ENCODE measurements at regions not wholly inside any gene's neighbourhood (a gene's known extent, or its start where the extent isn't known, plus 50 kb on each side); places are given as distances from the start of the nearest gene placed in this dataset.

DNA sequence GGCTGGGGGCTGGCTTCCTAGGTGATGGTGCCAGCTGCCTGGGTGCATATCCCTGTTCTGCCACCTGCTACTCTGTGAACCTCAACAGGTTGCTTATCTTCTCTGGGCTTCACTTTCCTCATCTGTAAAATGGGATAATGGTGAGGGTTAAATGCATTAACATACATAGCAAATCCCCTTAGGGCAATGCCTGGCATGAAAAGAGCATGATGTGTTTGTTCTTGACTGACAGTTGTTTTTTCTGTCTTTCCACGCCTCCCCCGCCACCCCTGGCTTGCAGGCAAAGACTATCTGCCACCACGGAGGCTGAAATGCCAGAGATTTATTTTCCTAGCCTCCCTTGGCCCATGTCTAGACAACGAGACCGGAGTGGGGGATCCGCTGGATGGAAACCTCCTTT, 280.5 kb downstream of the NSG2 start:
- H3K36me3 ChIP-seq (ENCODE audit: control insufficient read depth in 2 of 2, extremely low read depth in 1 of 2, insufficient read depth in 2 of 2, low read length in 2 of 2), result no peaks in the 10 kb centered on the region
- ChIA-PET POLR2A (no interaction called here), CTCF (no interaction called here)
- no peaks in the 10 kb centered on the region for H3K27me3 ChIP-seq (ENCODE audit: control insufficient read depth in 2 of 2, insufficient read depth in 2 of 2, low read length in 2 of 2)
- no peaks in the 10 kb centered on the region for H3K9me1 ChIP-seq (replicated peaks; ENCODE audit: control insufficient read depth, extremely low read depth, insufficient read depth, low read length)
- dilution Hi-C loops (cut with MboI; ENCODE audit: extremely low pct_ligation_motif_present, low sequenced_read_pairs) (no loop called here), intact Hi-C loops (cut with micrococcal nuclease) (no loop called here)
- BruUV-seq (replicated peaks), result no TSS peak
- H3K4me2 ChIP-seq (ENCODE audit: insufficient read depth, low read length), result no peak overlapping the region
- H2AFZ ChIP-seq (ENCODE audit: low read depth, low read length), result no peak overlapping the region
- no peaks in the 10 kb centered on the region for H3K4me1 ChIP-seq (ENCODE audit: control insufficient read depth, extremely low read depth, insufficient read depth, low read length)
- H3K27ac ChIP-seq (ENCODE audit: insufficient read depth, low read depth, low read length), result no peak overlapping the region
- TF ChIP-seq FOS (IDR thresholded peaks at IDR 0.05; ENCODE audit: borderline replicate concordance, insufficient read depth, low read length), result no peak
- TF ChIP-seq JUN (IDR thresholded peaks at IDR 0.05; ENCODE audit: borderline replicate concordance, insufficient read depth, insufficient read length, low read depth), result no peak
- TF ChIP-seq, protein P1, sequence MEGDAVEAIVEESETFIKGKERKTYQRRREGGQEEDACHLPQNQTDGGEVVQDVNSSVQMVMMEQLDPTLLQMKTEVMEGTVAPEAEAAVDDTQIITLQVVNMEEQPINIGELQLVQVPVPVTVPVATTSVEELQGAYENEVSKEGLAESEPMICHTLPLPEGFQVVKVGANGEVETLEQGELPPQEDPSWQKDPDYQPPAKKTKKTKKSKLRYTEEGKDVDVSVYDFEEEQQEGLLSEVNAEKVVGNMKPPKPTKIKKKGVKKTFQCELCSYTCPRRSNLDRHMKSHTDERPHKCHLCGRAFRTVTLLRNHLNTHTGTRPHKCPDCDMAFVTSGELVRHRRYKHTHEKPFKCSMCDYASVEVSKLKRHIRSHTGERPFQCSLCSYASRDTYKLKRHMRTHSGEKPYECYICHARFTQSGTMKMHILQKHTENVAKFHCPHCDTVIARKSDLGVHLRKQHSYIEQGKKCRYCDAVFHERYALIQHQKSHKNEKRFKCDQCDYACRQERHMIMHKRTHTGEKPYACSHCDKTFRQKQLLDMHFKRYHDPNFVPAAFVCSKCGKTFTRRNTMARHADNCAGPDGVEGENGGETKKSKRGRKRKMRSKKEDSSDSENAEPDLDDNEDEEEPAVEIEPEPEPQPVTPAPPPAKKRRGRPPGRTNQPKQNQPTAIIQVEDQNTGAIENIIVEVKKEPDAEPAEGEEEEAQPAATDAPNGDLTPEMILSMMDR (IDR thresholded peaks at IDR 0.05; ENCODE audit: extremely low read depth in 1 of 2, insufficient read depth in 1 of 2, low read depth in 1 of 2, low read length in 2 of 2), result no peak
- TF ChIP-seq, protein P2, sequence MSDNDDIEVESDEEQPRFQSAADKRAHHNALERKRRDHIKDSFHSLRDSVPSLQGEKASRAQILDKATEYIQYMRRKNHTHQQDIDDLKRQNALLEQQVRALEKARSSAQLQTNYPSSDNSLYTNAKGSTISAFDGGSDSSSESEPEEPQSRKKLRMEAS (IDR thresholded peaks at IDR 0.05; ENCODE audit: insufficient read depth, insufficient read length), result no peak
- no peak for TF ChIP-seq GATA2 (IDR thresholded peaks at IDR 0.05; ENCODE audit: insufficient read depth, insufficient read length, low read depth, low read length)
- TF ChIP-seq EZH2 (IDR thresholded peaks at IDR 0.05; ENCODE audit: borderline replicate concordance, low read depth, low read length, severe bottlenecking), result no peak
- no peak for TF ChIP-seq MYC (IDR thresholded peaks at IDR 0.05; ENCODE audit: low read depth, low read length)
- no peak for TF ChIP-seq POLR2A (IDR thresholded peaks at IDR 0.05; ENCODE audit: low read depth, low read length)
- TF ChIP-seq POLR2AphosphoS5 (IDR thresholded peaks at IDR 0.05; ENCODE audit: insufficient read depth, low read depth, low read length), result no peak
- no peak for DNase-seq (ENCODE audit: low read depth, low spot score)
- H3K9ac ChIP-seq (replicated peaks; ENCODE audit: extremely low read depth, insufficient read depth, low read length), result no peak overlapping the region
- no peaks in the 10 kb centered on the region for H3K9me3 ChIP-seq (replicated peaks; ENCODE audit: control insufficient read depth, insufficient read depth, low read length)
- no peak for FAIRE-seq
- H4K20me1 ChIP-seq (replicated peaks; ENCODE audit: control insufficient read depth, extremely low read depth, insufficient read depth, low read length), result no peaks in the 10 kb centered on the region
- no peak overlapping the region for H3K4me3 ChIP-seq (replicated peaks in 1 of 3; ENCODE audit: insufficient read depth in 1 of 3, low read depth in 1 of 3, low read length in 3 of 3)
- no peaks in the 10 kb centered on the region for H3K79me2 ChIP-seq (ENCODE audit: control insufficient read depth, insufficient read depth, low read length)
